AG09309 (cell line): ENCODE measurements at regions not wholly inside any gene's neighbourhood (a gene's known extent, or its start where the extent isn't known, plus 50 kb on each side); places are given as distances from the start of the nearest gene placed in this dataset.
A peak's percentile ranks its signal among the peaks of the same experiment; 100 is the strongest.

Source experiments
- DNase-seq: peaks from one replicate; pipeline ENCODE4 v3.0.0-alpha.2; 2010; ENCODE audit warnings: low read depth
- H3K4me3 ChIP-seq: 2 replicates; pipeline ENCODE4 v1.5.1; 2011; ENCODE audit warnings: mild to moderate bottlenecking, low read depth, low read length, moderate library complexity; ENCODE audit not compliant: control insufficient read depth
- TF ChIP-seq, protein P1 (sequence below): IDR thresholded peaks from 2 replicates; pipeline ENCODE4 v1.5.1; 2011; ENCODE audit warnings: mild to moderate bottlenecking, low read depth, low read length, inconsistent platforms; ENCODE audit not compliant: insufficient read depth, control insufficient read depth; ENCODE audit errors: missing control alignments

DNA sequence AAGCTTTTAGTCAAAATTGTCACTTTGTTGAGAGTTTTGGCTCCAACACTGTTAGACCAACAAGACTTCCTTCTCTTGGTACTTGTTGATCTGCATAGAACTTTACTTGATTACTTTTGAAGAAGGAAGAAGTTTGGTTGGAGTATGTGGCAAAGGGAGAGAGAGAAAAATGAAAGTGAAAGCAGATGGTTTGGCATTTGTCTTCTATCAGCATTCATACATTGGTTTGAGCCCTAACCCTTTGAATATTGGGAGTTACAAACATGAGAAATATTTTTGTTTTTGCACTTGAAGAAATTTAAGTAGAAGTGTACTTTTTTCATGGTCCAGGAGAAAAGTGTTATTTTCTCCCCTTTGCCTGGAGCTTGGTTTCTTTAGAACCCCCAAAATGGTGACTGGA, 169.8 kb downstream of the ADGRL4 start:
- DNase-seq = no peak
- TF ChIP-seq, protein P1, sequence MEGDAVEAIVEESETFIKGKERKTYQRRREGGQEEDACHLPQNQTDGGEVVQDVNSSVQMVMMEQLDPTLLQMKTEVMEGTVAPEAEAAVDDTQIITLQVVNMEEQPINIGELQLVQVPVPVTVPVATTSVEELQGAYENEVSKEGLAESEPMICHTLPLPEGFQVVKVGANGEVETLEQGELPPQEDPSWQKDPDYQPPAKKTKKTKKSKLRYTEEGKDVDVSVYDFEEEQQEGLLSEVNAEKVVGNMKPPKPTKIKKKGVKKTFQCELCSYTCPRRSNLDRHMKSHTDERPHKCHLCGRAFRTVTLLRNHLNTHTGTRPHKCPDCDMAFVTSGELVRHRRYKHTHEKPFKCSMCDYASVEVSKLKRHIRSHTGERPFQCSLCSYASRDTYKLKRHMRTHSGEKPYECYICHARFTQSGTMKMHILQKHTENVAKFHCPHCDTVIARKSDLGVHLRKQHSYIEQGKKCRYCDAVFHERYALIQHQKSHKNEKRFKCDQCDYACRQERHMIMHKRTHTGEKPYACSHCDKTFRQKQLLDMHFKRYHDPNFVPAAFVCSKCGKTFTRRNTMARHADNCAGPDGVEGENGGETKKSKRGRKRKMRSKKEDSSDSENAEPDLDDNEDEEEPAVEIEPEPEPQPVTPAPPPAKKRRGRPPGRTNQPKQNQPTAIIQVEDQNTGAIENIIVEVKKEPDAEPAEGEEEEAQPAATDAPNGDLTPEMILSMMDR = no peak
- H3K4me3 ChIP-seq = no peak overlapping the region

DNA sequence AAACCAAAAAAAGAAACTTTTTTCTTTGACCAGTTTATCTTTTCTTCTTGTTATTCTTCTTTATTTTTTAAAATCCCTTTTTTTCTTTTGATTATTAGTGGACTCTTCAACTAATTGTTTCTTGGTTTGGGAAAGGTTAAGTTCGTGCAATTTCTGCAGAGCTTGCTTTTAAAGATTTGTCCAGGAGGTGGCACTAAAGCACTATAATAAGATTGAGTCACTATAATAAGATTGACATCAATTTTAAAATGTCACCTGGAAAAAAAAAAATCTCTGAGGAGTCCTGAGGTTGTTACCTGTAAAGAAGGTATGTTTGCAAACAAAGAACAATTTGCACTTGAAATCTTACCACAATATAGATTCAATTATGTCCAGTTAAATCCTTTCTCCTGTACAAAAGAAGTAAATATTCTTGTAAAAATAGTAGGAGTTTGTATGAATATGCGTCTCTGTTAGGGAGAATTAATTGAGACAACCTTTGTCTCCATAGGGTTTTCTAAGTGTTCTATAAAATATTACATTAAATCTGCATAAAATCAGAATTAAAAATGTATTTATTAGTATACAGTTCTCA, 166.7 kb downstream of the ADGRL4 start:
- TF ChIP-seq, protein P1 = peak; percentile 45
- no peak overlapping the region for H3K4me3 ChIP-seq
- no peak for DNase-seq
